Neuronal stem cell (in vitro differentiated cells): ENCODE measurements at regions not wholly inside any gene's neighbourhood (a gene's known extent, or its start where the extent isn't known, plus 50 kb on each side); places are given as distances from the start of the nearest gene placed in this dataset.
"Not testable (repeated sequence)": the region's sequence is repeated elsewhere in the genome, so short reads cannot be mapped to it uniquely, and the experiment has no call there.

ENCODE experiments used
- DNase-seq: peaks from one replicate; pipeline ENCODE4 v3.0.0-alpha.2; 2013; ENCODE audit warnings: low spot score
- H2AFZ ChIP-seq: one replicate; pipeline ENCODE4 v1.6.1; 2013; ENCODE audit warnings: mild to moderate bottlenecking, low read length, inconsistent platforms
- H2AK5ac ChIP-seq: 2 replicates; pipeline ENCODE4 v1.6.1; 2013; ENCODE audit warnings: low read depth, mild to moderate bottlenecking, inconsistent platforms, low read length, moderate library complexity, mixed read lengths
- H2BK120ac ChIP-seq: 2 replicates; pipeline ENCODE4 v1.6.1; 2013; ENCODE audit warnings: low read depth, mild to moderate bottlenecking, inconsistent platforms, low read length, moderate library complexity, mixed read lengths
- H2BK12ac ChIP-seq: one replicate; pipeline ENCODE4 v1.6.1; 2013; ENCODE audit warnings: low read length, inconsistent platforms
- H2BK15ac ChIP-seq: 2 replicates; pipeline ENCODE4 v1.6.1; 2013; ENCODE audit warnings: mild to moderate bottlenecking, low read length, inconsistent platforms, mixed read lengths
- H2BK5ac ChIP-seq: one replicate; pipeline ENCODE4 v1.6.1; 2013; ENCODE audit warnings: inconsistent platforms, mild to moderate bottlenecking, low read length, moderate library complexity
- H3K14ac ChIP-seq: one replicate; pipeline ENCODE4 v1.6.1; 2013; ENCODE audit warnings: low read length, inconsistent platforms
- H3K18ac ChIP-seq: 2 replicates; pipeline ENCODE4 v1.6.1; 2013; ENCODE audit warnings: low read length, inconsistent platforms
- H3K23ac ChIP-seq: 2 replicates; pipeline ENCODE4 v1.6.1; 2013; ENCODE audit warnings: low read depth, mild to moderate bottlenecking, mixed read lengths, low read length, inconsistent platforms; ENCODE audit not compliant: poor library complexity
- H3K27ac ChIP-seq: replicated peaks from 3 replicates; pipeline ENCODE4 v1.5.1; 2013; ENCODE audit warnings: low read length, inconsistent platforms
- H3K27me3 ChIP-seq, 3 experiments: 2 replicates each; pipeline ENCODE4 v1.6.1; 2013; ENCODE audit warnings: low read length in 3 of 3, mild to moderate bottlenecking in 2 of 3, inconsistent platforms in 1 of 3, low read depth in 1 of 3, mixed read lengths in 1 of 3, moderate library complexity in 1 of 3; ENCODE audit not compliant: control insufficient read depth in 3 of 3, insufficient read depth in 3 of 3
- H3K36me3 ChIP-seq, 2 donors: replicated peaks in 1 of 2; 2 replicates each; pipeline ENCODE4 v1.6.1; 2013; ENCODE audit warnings: low read length in 2 of 2; ENCODE audit not compliant: control insufficient read depth in 2 of 2, insufficient read depth in 2 of 2
- H3K4ac ChIP-seq: 2 replicates; pipeline ENCODE4 v1.6.1; 2013; ENCODE audit warnings: inconsistent platforms, mild to moderate bottlenecking, low read length, moderate library complexity
- H3K4me1 ChIP-seq, 2 donors: 1 replicate in 1 of 2; 2 replicates in 1 of 2; pipeline ENCODE4 v1.6.1; 2013; ENCODE audit warnings: low read length in 2 of 2, low read depth in 1 of 2; ENCODE audit not compliant: control insufficient read depth in 2 of 2, insufficient read depth in 1 of 2
- H3K4me2 ChIP-seq: one replicate; pipeline ENCODE4 v1.6.1; 2013; ENCODE audit warnings: mild to moderate bottlenecking, low read length, inconsistent platforms; ENCODE audit not compliant: insufficient read depth, poor library complexity, severe bottlenecking
- H3K4me3 ChIP-seq, 2 donors: 2 replicates each; pipeline ENCODE4 v1.5.1; 2013; ENCODE audit warnings: low read length in 2 of 2, mild to moderate bottlenecking in 2 of 2, inconsistent platforms in 1 of 2, moderate library complexity in 1 of 2
- H3K79me1 ChIP-seq: one replicate; pipeline ENCODE4 v1.6.1; 2013; ENCODE audit warnings: low read depth, mild to moderate bottlenecking, inconsistent platforms, low read length, moderate library complexity
- H3K9ac ChIP-seq: one replicate; pipeline ENCODE4 v1.6.1; 2013; ENCODE audit warnings: mild to moderate bottlenecking, low read depth, low read length, inconsistent platforms; ENCODE audit not compliant: poor library complexity
- H3K9me3 ChIP-seq, 2 donors: replicated peaks in 1 of 2; 2 replicates each; pipeline versions ENCODE3 to v1.6.1; 2013; ENCODE audit warnings: low read length in 2 of 2, mild to moderate bottlenecking in 2 of 2, inconsistent platforms in 1 of 2, low read depth in 1 of 2, mixed read lengths in 1 of 2, moderate library complexity in 1 of 2; ENCODE audit not compliant: control insufficient read depth in 2 of 2, insufficient read depth in 1 of 2
- H4K8ac ChIP-seq: one replicate; pipeline ENCODE4 v1.6.1; 2013; ENCODE audit warnings: low read depth, mild to moderate bottlenecking, inconsistent platforms, low read length, moderate library complexity
- H4K91ac ChIP-seq: one replicate; pipeline ENCODE4 v1.6.1; 2013; ENCODE audit warnings: low read length, low read depth, mild to moderate bottlenecking, inconsistent platforms; ENCODE audit not compliant: poor library complexity
- WGBS, 2 donors: extraction: QIAGEN DNeasy Blood & Tissue Kit; methylation state at CpG; one replicate each; pipeline ENCODE4 v1.1.7; 2013; ENCODE audit warnings: missing lambda C conversion rate in 2 of 2, mixed read lengths in 1 of 2; ENCODE audit not compliant: insufficient read length in 2 of 2, insufficient replicate concordance in 1 of 2; ENCODE audit errors: extremely low coverage in 2 of 2; 5-methylcytosine and 5-hydroxymethylcytosine counted together

- H3K36me3 ChIP-seq = no peaks in the 10 kb centered on the region
- H2BK5ac ChIP-seq = peak overlapping the region; percentile 22
- H4K8ac ChIP-seq = no peak overlapping the region
- no peak overlapping the region for H2BK15ac ChIP-seq
- H2AK5ac ChIP-seq = no peak overlapping the region
- H3K79me1 ChIP-seq = no peaks in the 10 kb centered on the region
- H3K4me2 ChIP-seq = no peak overlapping the region
- peaks cover 0 to 5% (median 0%) of the 10 kb centered on the region in 3 experiments for H3K27me3 ChIP-seq
- H3K9ac ChIP-seq = no peak overlapping the region
- H3K4me1 ChIP-seq = no peaks in the 10 kb centered on the region
- no peak overlapping the region for H4K91ac ChIP-seq
- no peak overlapping the region for H2AFZ ChIP-seq
- H3K14ac ChIP-seq = no peak overlapping the region
- H3K23ac ChIP-seq = no peak overlapping the region
- H2BK12ac ChIP-seq = no peak overlapping the region
- H3K18ac ChIP-seq = no peak overlapping the region
- no peak overlapping the region for H3K27ac ChIP-seq
- no peak for DNase-seq
- no peak overlapping the region for H3K4me3 ChIP-seq
- H3K9me3 ChIP-seq = no peaks in the 10 kb centered on the region
- no CpG with 5 or more reads among the region's 2 CpGs for WGBS, 2 donors
- H3K4ac ChIP-seq = no peak overlapping the region
- H2BK120ac ChIP-seq = no peak overlapping the region
Measured at GRCh38 chr1:227508431-227508830, 54.9 kb upstream of the ZNF678 start.

DNA sequence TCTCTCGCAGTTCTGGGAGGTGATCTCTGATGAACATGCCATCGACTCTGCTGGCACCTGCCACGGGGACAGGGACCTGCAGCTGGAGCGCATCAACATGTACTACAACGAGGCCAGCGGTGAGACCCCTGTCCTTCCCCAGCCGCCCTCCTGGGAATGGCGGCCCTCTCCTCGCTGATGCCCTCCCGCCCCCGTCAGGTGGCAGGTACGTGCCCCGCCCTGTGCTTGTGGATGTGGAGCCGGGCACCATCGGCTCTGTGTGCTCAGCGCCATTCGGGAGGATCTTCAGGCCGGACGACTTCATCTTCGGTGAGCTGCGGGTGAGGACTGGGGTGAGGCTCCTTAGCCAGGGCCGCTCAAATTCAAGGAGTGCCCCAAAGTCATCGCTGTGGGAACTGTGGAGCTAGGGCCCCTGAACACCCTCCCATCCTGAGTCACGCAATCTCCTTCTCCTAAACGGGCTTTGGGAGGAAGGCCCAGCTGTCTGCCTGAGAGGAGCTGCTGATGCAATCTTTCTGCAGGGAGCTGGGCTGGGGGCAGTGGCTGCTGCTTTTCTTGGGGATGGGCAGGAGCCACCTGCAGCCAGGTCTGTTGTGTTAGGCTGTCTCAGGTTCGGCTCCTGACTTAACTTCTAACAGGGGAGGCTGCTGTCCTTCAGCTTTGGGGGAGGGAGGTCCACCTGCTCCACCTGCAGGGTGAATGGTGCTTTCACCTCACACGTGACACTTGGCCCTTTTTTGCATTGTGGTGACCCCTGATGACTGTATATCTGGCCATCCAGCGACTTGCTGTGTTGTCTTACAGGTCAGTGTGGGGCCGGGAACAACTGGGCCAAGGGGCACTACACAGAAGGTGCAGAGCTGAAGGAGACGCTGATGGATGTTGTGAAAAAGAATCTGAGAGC lies 56.6 kb upstream of the ZNF678 start:
- H3K27me3 ChIP-seq, H2AK5ac ChIP-seq, H3K79me1 ChIP-seq, H3K9ac ChIP-seq, H2BK15ac ChIP-seq, H3K4me2 ChIP-seq, H3K18ac ChIP-seq, H3K4ac ChIP-seq, H3K27ac ChIP-seq, H3K4me1 ChIP-seq, H3K9me3 ChIP-seq, H3K23ac ChIP-seq, H4K8ac ChIP-seq, H3K14ac ChIP-seq, H2BK12ac ChIP-seq, H4K91ac ChIP-seq, H2BK120ac ChIP-seq, H2BK5ac ChIP-seq, H3K36me3 ChIP-seq, H2AFZ ChIP-seq, H3K4me3 ChIP-seq, DNase-seq: not testable (repeated sequence)
- no CpG with 5 or more reads among the region's 30 CpGs for WGBS, 2 donors

- not testable (repeated sequence) for H3K23ac ChIP-seq, H3K9me3 ChIP-seq, H3K27ac ChIP-seq, H3K4me1 ChIP-seq, H3K27me3 ChIP-seq, H2BK12ac ChIP-seq, H3K4me2 ChIP-seq, H4K91ac ChIP-seq, H2AFZ ChIP-seq, H3K18ac ChIP-seq, H3K4me3 ChIP-seq, H2BK15ac ChIP-seq, H2AK5ac ChIP-seq, H3K9ac ChIP-seq, H2BK120ac ChIP-seq, H3K14ac ChIP-seq, H4K8ac ChIP-seq, DNase-seq, H3K4ac ChIP-seq, H2BK5ac ChIP-seq, H3K36me3 ChIP-seq, H3K79me1 ChIP-seq
- WGBS, 2 donors = no CpG with 5 or more reads among the region's 5 CpGs
Measured at GRCh38 chr1:227496045-227496444, 67.3 kb upstream of the ZNF678 start.

- H3K4ac ChIP-seq, H2BK15ac ChIP-seq, H4K91ac ChIP-seq, H2BK5ac ChIP-seq, H2AK5ac ChIP-seq, H4K8ac ChIP-seq, H2AFZ ChIP-seq, H3K23ac ChIP-seq, DNase-seq, H2BK12ac ChIP-seq, H3K4me3 ChIP-seq, H2BK120ac ChIP-seq, H3K36me3 ChIP-seq, H3K27me3 ChIP-seq, H3K18ac ChIP-seq, H3K9ac ChIP-seq, H3K4me2 ChIP-seq, H3K14ac ChIP-seq, H3K27ac ChIP-seq, H3K9me3 ChIP-seq, H3K4me1 ChIP-seq, H3K79me1 ChIP-seq: not testable (repeated sequence)
- no CpG with 5 or more reads among the region's 14 CpGs for WGBS, 2 donors
Measured at GRCh38 chr1:227493863-227494551, 69.3 kb upstream of the ZNF678 start.
